ENCODE measurements at regions not wholly inside any gene's neighbourhood (a gene's known extent, or its start where the extent isn't known, plus 50 kb on each side); places are given as distances from the start of the nearest gene placed in this dataset.
A peak's percentile ranks its signal among the peaks of the same experiment; 100 is the strongest.

DNA sequence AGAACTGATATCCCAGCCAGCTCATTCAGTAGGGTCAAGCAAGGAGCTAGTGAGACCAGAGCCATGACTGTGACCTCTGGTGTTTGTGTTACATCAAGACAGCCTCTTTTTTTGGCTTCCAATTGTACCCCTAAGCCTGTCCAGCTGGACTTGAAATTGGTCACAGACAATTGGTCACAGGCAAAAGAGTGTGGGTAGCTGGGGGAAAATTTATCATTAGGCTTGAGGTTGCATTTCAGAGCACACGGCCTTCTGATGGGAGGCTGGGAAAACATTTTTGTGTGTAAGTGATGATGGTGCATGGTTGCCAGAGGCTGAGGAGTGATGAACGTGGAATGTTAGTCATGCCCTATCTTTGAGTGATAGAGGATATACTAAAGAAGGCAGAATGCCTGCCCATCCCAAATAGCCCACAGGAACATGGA is 285.1 kb upstream of the SLC14A2 start:
- no peak overlapping the region for H3K9ac ChIP-seq (ENCODE audit: control insufficient read depth, insufficient read depth, low read length)

DNA sequence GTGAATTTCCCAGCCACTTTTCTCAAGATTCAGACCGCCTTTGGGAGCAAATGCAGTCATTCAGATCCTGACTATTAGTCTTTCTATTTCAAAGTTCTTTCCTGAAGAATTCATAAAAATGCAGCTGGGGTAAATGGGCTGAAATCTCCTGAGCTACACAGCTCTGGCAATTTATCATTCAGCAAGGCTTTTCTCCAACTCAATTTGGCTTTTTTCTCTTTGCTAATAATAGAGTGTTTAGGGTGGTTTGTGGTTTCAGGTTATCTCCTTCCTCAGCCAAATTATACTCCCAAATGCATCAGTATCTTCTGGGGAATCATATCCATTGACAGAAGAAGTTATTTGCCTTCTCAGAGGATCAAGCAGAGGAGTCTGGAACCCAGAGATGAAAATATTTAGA is 282.4 kb upstream of the SLC14A2 start:
- no TSS peak for BruUV-seq (replicated peaks)
- H3K79me2 ChIP-seq (ENCODE audit: control insufficient read depth, insufficient read depth, low read length), result no peaks in the 10 kb centered on the region
- no peak overlapping the region for H3K27ac ChIP-seq (ENCODE audit: control insufficient read depth, insufficient read depth)
- ChIA-PET RAD21 (ENCODE audit: unreplicated experiment) (no interaction called here), SMC1A (ENCODE audit: uncharacterized antibody, unreplicated experiment) (no interaction called here), CTCF (no interaction called here), POLR2A (no interaction called here)
- no peak for FAIRE-seq
- ATAC-seq, result no peak
- H3K4me2 ChIP-seq (ENCODE audit: control insufficient read depth, insufficient read depth), result no peak overlapping the region
- H4K20me1 ChIP-seq (ENCODE audit: control insufficient read depth, insufficient read depth), result no peaks in the 10 kb centered on the region
- H3K4me3 ChIP-seq, result no peak overlapping the region
- H2AFZ ChIP-seq (ENCODE audit: control insufficient read depth, low read depth, low read length), result no peak overlapping the region
- no peaks in the 10 kb centered on the region for H3K9me3 ChIP-seq (replicated peaks; ENCODE audit: control insufficient read depth, insufficient read depth, low read length)
- WGBS (ENCODE audit: insufficient coverage, insufficient replicate concordance, low lambda C conversion rate, missing lambda C conversion rate), result 0% methylated on average over 1 of the region's 1 CpG
- no peaks in the 10 kb centered on the region for H3K4me1 ChIP-seq (ENCODE audit: control insufficient read depth, insufficient read depth, low read length)
- in situ Hi-C loops (cut with MboI) (no loop called here), intact Hi-C loops (cut with micrococcal nuclease; ENCODE audit: unreplicated experiment) (no loop called here)
- TF ChIP-seq ZSCAN29 (IDR thresholded peaks at IDR 0.05), result no peak
- no peaks in the 10 kb centered on the region for H3K36me3 ChIP-seq (ENCODE audit: control insufficient read depth in 2 of 2, insufficient read depth in 2 of 2, low read length in 1 of 2)
- no peak for DNase-seq (ENCODE audit: low read depth, low spot score)
- H3K27me3 ChIP-seq (replicated peaks in 1 of 2; ENCODE audit: control insufficient read depth in 2 of 2, insufficient read depth in 2 of 2, low read length in 1 of 2), result no peaks in the 10 kb centered on the region
- H3K9ac ChIP-seq (ENCODE audit: control insufficient read depth, insufficient read depth, low read length), result no peak overlapping the region

More for the DNA sequence above, 285.1 kb upstream of the SLC14A2 start:
- Histone ChIP-seq H3K27me3 (replicated peaks in 1 of 2; ENCODE audit: control insufficient read depth in 2 of 2, insufficient read depth in 2 of 2, low read length in 1 of 2) (no peaks in the 10 kb centered on the region), H3K4me1 (ENCODE audit: control insufficient read depth, insufficient read depth, low read length) (no peaks in the 10 kb centered on the region), H2AFZ (ENCODE audit: control insufficient read depth, low read depth, low read length) (no peak overlapping the region), H3K27ac (ENCODE audit: control insufficient read depth, insufficient read depth) (no peak overlapping the region), H3K4me3 (no peak overlapping the region), H3K9me3 (replicated peaks; ENCODE audit: control insufficient read depth, insufficient read depth, low read length) (no peaks in the 10 kb centered on the region), H3K36me3 (ENCODE audit: control insufficient read depth in 2 of 2, insufficient read depth in 2 of 2, low read length in 1 of 2) (no peaks in the 10 kb centered on the region), H3K79me2 (ENCODE audit: control insufficient read depth, insufficient read depth, low read length) (no peaks in the 10 kb centered on the region), H4K20me1 (ENCODE audit: control insufficient read depth, insufficient read depth) (no peaks in the 10 kb centered on the region), H3K4me2 (ENCODE audit: control insufficient read depth, insufficient read depth) (no peak overlapping the region)
- RAD21 ChIA-PET (ENCODE audit: unreplicated experiment), result no interaction called here
- peak; percentile 7 for FAIRE-seq
- in situ Hi-C loops (cut with MboI), result no loop called here
- POLR2A ChIA-PET, result no interaction called here
- no TSS peak for BruUV-seq (replicated peaks)
- no peak for ATAC-seq
- CTCF ChIA-PET, result no interaction called here
- intact Hi-C loops (cut with micrococcal nuclease; ENCODE audit: unreplicated experiment), result no loop called here
- DNase-seq (ENCODE audit: low read depth, low spot score), result no peak
- SMC1A ChIA-PET (ENCODE audit: uncharacterized antibody, unreplicated experiment), result interaction anchor here (1.1 kb wide), 1 partner anchor 44 kb away, joined by 5 read pairs; no protein-coding TSS in a partner anchor
- TF ChIP-seq PML (IDR thresholded peaks at IDR 0.05; ENCODE audit: low read length) (no peak), POLR2AphosphoS2 (IDR thresholded peaks at IDR 0.05; ENCODE audit: low read depth, low read length) (no peak), ZNF24 (IDR thresholded peaks at IDR 0.05) (no peak), CBFB (IDR thresholded peaks at IDR 0.05; ENCODE audit: low read depth) (no peak), RBBP5 (conservative IDR thresholded peaks at IDR 0.05) (no peak), TARDBP (IDR thresholded peaks at IDR 0.05; ENCODE audit: borderline replicate concordance) (no peak), NR2C2 (IDR thresholded peaks at IDR 0.05; ENCODE audit: borderline replicate concordance, control insufficient read depth, insufficient read length, low read depth) (no peak), ZNF622 (IDR thresholded peaks at IDR 0.05) (no peak), SMAD1 (IDR thresholded peaks at IDR 0.05; ENCODE audit: low read depth, partially characterized antibody) (no peak)
- TF ChIP-seq, protein P1, sequence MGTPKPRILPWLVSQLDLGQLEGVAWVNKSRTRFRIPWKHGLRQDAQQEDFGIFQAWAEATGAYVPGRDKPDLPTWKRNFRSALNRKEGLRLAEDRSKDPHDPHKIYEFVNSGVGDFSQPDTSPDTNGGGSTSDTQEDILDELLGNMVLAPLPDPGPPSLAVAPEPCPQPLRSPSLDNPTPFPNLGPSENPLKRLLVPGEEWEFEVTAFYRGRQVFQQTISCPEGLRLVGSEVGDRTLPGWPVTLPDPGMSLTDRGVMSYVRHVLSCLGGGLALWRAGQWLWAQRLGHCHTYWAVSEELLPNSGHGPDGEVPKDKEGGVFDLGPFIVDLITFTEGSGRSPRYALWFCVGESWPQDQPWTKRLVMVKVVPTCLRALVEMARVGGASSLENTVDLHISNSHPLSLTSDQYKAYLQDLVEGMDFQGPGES (IDR thresholded peaks at IDR 0.05), result no peak
- WGBS (ENCODE audit: insufficient coverage, insufficient replicate concordance, low lambda C conversion rate, missing lambda C conversion rate), result 27% methylated on average over 2 of the region's 2 CpGs

Measured in GM12878 (cell line).